SK-N-SH (cell line): ENCODE measurements at regions not wholly inside any gene's neighbourhood (a gene's known extent, or its start where the extent isn't known, plus 50 kb on each side); places are given as distances from the start of the nearest gene placed in this dataset.

Experiments used
- CTCF ChIA-PET: fragments of 300-600, 350-600 bp; formaldehyde crosslinking; extraction: SDS; loops from one replicate; lab custom pipeline; 2021; lab: Yijun Ruan, JAX
- POLR2A ChIA-PET: fragments of 350-600 bp; sonication (Branson Sonifier 250); formaldehyde crosslinking; extraction: SDS; loops from one replicate; lab custom pipeline; 2020; ENCODE audit warnings: antibody characterized with exemption, inconsistent platforms; lab: Yijun Ruan, JAX
- DNase-seq: peaks from one replicate; pipeline ENCODE4 v3.0.0; 2012
- H2AFZ ChIP-seq: fragments of 200-600 bp; sonication (generic); 2 replicates; pipeline ENCODE4 v1.8.1; 2016; ENCODE audit warnings: antibody characterized with exemption, mild to moderate bottlenecking, low read depth
- H3F3A ChIP-seq: fragments of 200-600 bp; sonication (generic); replicated peaks from 2 replicates; pipeline ENCODE3; 2016; ENCODE audit warnings: antibody characterized with exemption, mild to moderate bottlenecking; ENCODE audit not compliant: insufficient read depth
- H3K27ac ChIP-seq, 2 experiments: fragments of 200-500 bp in 1 of 2; fragments of 200-600 bp in 1 of 2; sonication (Bioruptor generic) in 1 of 2; sonication (generic), shearing (Covaris generic) in 1 of 2; 2 replicates each; pipeline versions ENCODE4 v1.5.1 to v1.6.1; 2014 to 2016; ENCODE audit warnings: low read depth in 2 of 2, inconsistent platforms in 1 of 2, low read length in 1 of 2, mild to moderate bottlenecking in 1 of 2, mixed read lengths in 1 of 2
- H3K27me3 ChIP-seq: fragments of 200-600 bp; sonication (generic), shearing (Covaris generic); 2 replicates; pipeline ENCODE4 v1.6.1; 2016; ENCODE audit warnings: mixed run types; ENCODE audit not compliant: insufficient read depth
- H3K36me3 ChIP-seq, 2 experiments: fragments of 200-500 bp in 1 of 2; fragments of 200-600 bp in 1 of 2; sonication (Bioruptor generic) in 1 of 2; sonication (generic) in 1 of 2; replicated peaks in 1 of 2; 2 replicates each; pipeline versions ENCODE3 to v1.5.1; 2014 to 2016; ENCODE audit warnings: low read length in 1 of 2, mild to moderate bottlenecking in 1 of 2; ENCODE audit not compliant: insufficient read depth in 2 of 2, control insufficient read depth in 1 of 2
- H3K4me1 ChIP-seq, 2 experiments: fragments of 200-500 bp in 1 of 2; fragments of 200-600 bp in 1 of 2; sonication (Bioruptor generic) in 1 of 2; sonication (generic), shearing (Covaris generic) in 1 of 2; 2 replicates each; pipeline versions ENCODE4 v1.5.1 to v1.6.1; 2014 to 2016; ENCODE audit warnings: low read depth in 1 of 2, low read length in 1 of 2, mixed run types in 1 of 2; ENCODE audit not compliant: insufficient read depth in 2 of 2, control insufficient read depth in 1 of 2
- H3K4me2 ChIP-seq: fragments of 200-600 bp; sonication (generic), shearing (Covaris generic); 2 replicates; pipeline ENCODE4 v1.6.1; 2017; ENCODE audit warnings: mixed run types
- H3K4me3 ChIP-seq, 2 experiments: fragments of 200-500 bp in 1 of 2; fragments of 200-600 bp in 1 of 2; sonication (Bioruptor generic) in 1 of 2; sonication (generic), shearing (Covaris generic) in 1 of 2; 2 replicates each; pipeline versions ENCODE4 v1.5.1 to v1.8.1; 2014 to 2016; ENCODE audit warnings: low read depth in 2 of 2, inconsistent platforms in 1 of 2, low read length in 1 of 2, mild to moderate bottlenecking in 1 of 2, mixed read lengths in 1 of 2, moderate library complexity in 1 of 2
- H3K79me2 ChIP-seq: fragments of 200-600 bp; sonication (generic); 2 replicates; pipeline ENCODE4 v1.8.1; 2017; ENCODE audit warnings: mild to moderate bottlenecking; ENCODE audit not compliant: insufficient read depth
- H3K9ac ChIP-seq: fragments of 200-600 bp; sonication (generic); 2 replicates; pipeline ENCODE4 v1.6.1; 2017; ENCODE audit warnings: mixed run types
- H3K9me2 ChIP-seq: fragments of 200-600 bp; sonication (generic); 2 replicates; pipeline ENCODE4 v1.6.1; 2017; ENCODE audit warnings: mixed run types
- H3K9me3 ChIP-seq: fragments of 200-600 bp; sonication (generic); 2 replicates; pipeline ENCODE4 v1.6.1; 2017; ENCODE audit warnings: mixed run types, mild to moderate bottlenecking, moderate library complexity
- H4K20me1 ChIP-seq: fragments of 200-600 bp; sonication (generic); 2 replicates; pipeline ENCODE4 v1.6.1; 2017; ENCODE audit warnings: mild to moderate bottlenecking, mixed run types; ENCODE audit not compliant: insufficient read depth
- CHD2 ChIP-seq: fragments of 150-350 bp; IDR thresholded peaks from 2 replicates; pipeline ENCODE4 v1.6.1; 2018; ENCODE audit warnings: low read length; ENCODE audit not compliant: partially characterized antibody
- EP300 ChIP-seq, 2 experiments: IDR thresholded peaks; 2 replicates each; pipeline versions ENCODE4 v1.4.0 to v1.6.1; 2012; ENCODE audit warnings: borderline replicate concordance in 1 of 2, low read depth in 1 of 2, low read length in 1 of 2
- FOXM1 ChIP-seq: IDR thresholded peaks from 2 replicates; pipeline ENCODE4 v1.4.0; 2012; ENCODE audit warnings: low read depth, mild to moderate bottlenecking
- JUND ChIP-seq: IDR thresholded peaks from 2 replicates; pipeline ENCODE4 v1.4.0; 2012
- MEF2A ChIP-seq: IDR thresholded peaks from 2 replicates; pipeline ENCODE4 v1.4.0; 2012; ENCODE audit warnings: low read depth, borderline replicate concordance
- NRF1 ChIP-seq: IDR thresholded peaks from 2 replicates; pipeline ENCODE4 v1.6.1; 2012; ENCODE audit warnings: low read depth, mild to moderate bottlenecking, low read length
- POLR2AphosphoS5 ChIP-seq: IDR thresholded peaks from 2 replicates; pipeline ENCODE4 v1.6.1; 2012; ENCODE audit warnings: low read depth, low read length
- RAD21 ChIP-seq: IDR thresholded peaks from 2 replicates; pipeline ENCODE4 v1.6.1; 2012; ENCODE audit warnings: mild to moderate bottlenecking, low read length
- RCOR1 ChIP-seq: fragments of 150-350 bp; IDR thresholded peaks from 2 replicates; pipeline ENCODE4 v1.6.1; 2017; ENCODE audit warnings: antibody characterized with exemption, low read length
- RXRA ChIP-seq: IDR thresholded peaks from 2 replicates; pipeline ENCODE4 v1.4.0; 2012; ENCODE audit warnings: low read depth, mild to moderate bottlenecking, borderline replicate concordance
- SMC3 ChIP-seq: IDR thresholded peaks from 2 replicates; pipeline ENCODE4 v1.6.1; 2012; ENCODE audit warnings: low read depth, low read length, improper control_type of control experiment
- TCF12 ChIP-seq: IDR thresholded peaks from 2 replicates; pipeline ENCODE4 v1.4.0; 2012
- TEAD4 ChIP-seq: IDR thresholded peaks from 2 replicates; pipeline ENCODE4 v1.4.0; 2012; ENCODE audit warnings: mild to moderate bottlenecking, borderline replicate concordance; ENCODE audit not compliant: insufficient read depth
- WGBS: methylation state at CpG from one replicate; pipeline ENCODE4 v1.1.6; 2017; ENCODE audit warnings: low lambda C conversion rate; 5-methylcytosine and 5-hydroxymethylcytosine counted together
- TF ChIP-seq, protein P1 (sequence below): IDR thresholded peaks from 2 replicates; pipeline ENCODE4 v1.4.0; 2012; ENCODE audit warnings: low read depth, borderline replicate concordance
- TF ChIP-seq, protein P2 (sequence below): IDR thresholded peaks from 2 replicates; pipeline ENCODE4 v1.4.0; 2012; ENCODE audit warnings: low read depth, borderline replicate concordance
- TF ChIP-seq, protein P3 (sequence below): IDR thresholded peaks from 2 replicates; pipeline ENCODE4 v1.4.0; 2012; ENCODE audit warnings: low read depth
- TF ChIP-seq, protein P4 (sequence below): fragments of 150-350 bp; IDR thresholded peaks from 2 replicates; pipeline ENCODE4 v1.6.1; 2016; ENCODE audit warnings: mild to moderate bottlenecking, low read depth, low read length
- TF ChIP-seq, protein P5 (sequence below): IDR thresholded peaks from 2 replicates; pipeline ENCODE4 v1.6.1; 2012; ENCODE audit warnings: mild to moderate bottlenecking, low read depth, low read length, moderate library complexity
- TF ChIP-seq, protein P6 (sequence below): fragments of 200-600 bp; sonication (generic); IDR thresholded peaks from 2 replicates; pipeline ENCODE4 v1.6.1; 2017; ENCODE audit warnings: antibody characterized with exemption, mild to moderate bottlenecking, moderate library complexity

DNA sequence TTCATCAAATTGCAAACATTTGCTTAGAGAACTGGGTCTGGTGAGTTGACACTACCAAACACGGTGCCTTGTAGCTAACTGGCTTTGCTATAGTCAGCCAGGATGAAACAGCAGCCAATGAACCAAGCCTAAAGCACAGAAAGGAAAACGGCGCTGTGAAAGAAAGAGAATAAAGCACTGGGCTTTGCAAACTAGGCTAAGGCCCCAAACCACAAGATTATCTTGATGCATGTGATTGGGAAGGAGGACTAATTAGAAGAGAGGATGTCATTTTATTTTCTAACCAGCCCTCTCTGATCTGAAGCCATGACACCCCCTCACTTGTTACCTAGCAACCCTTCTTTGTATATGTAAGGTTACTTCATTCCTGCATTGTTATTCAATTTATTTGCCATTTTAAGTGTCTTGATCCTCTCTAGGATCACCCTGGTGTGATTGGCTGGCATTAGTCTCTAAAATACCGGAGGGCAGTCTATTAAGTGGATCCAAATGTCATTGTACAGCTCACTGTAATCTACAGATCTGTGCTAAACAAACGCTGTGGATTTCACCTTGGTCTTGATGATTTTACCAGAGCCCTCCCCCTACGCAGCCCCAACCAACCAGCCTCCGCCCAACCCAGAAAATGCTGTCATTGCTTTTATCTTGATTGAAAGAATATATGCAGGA lies 395.4 kb upstream of the ACVR2A start:
- Histone ChIP-seq H3K9ac (no peak overlapping the region), H3K27me3 (no peaks in the 10 kb centered on the region), H3F3A (no peaks in the 10 kb centered on the region), H3K4me1 (peaks cover 0 to 2% of the 10 kb centered on the region in 2 experiments; a peak in 2 of 4 replicates), H4K20me1 (no peaks in the 10 kb centered on the region), H3K4me2 (no peak overlapping the region), H3K9me2 (no peaks in the 10 kb centered on the region), H2AFZ (no peak overlapping the region), H3K9me3 (no peaks in the 10 kb centered on the region), H3K4me3 (no peak overlapping the region), H3K36me3 (no peaks in the 10 kb centered on the region), H3K79me2 (no peaks in the 10 kb centered on the region), H3K27ac (no peak overlapping the region)
- TF ChIP-seq MEF2A = no peak
- TF ChIP-seq RAD21 = no peak
- TF ChIP-seq, protein P1, sequence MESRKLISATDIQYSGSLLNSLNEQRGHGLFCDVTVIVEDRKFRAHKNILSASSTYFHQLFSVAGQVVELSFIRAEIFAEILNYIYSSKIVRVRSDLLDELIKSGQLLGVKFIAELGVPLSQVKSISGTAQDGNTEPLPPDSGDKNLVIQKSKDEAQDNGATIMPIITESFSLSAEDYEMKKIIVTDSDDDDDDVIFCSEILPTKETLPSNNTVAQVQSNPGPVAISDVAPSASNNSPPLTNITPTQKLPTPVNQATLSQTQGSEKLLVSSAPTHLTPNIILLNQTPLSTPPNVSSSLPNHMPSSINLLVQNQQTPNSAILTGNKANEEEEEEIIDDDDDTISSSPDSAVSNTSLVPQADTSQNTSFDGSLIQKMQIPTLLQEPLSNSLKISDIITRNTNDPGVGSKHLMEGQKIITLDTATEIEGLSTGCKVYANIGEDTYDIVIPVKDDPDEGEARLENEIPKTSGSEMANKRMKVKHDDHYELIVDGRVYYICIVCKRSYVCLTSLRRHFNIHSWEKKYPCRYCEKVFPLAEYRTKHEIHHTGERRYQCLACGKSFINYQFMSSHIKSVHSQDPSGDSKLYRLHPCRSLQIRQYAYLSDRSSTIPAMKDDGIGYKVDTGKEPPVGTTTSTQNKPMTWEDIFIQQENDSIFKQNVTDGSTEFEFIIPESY = no peak
- TF ChIP-seq, protein P2, sequence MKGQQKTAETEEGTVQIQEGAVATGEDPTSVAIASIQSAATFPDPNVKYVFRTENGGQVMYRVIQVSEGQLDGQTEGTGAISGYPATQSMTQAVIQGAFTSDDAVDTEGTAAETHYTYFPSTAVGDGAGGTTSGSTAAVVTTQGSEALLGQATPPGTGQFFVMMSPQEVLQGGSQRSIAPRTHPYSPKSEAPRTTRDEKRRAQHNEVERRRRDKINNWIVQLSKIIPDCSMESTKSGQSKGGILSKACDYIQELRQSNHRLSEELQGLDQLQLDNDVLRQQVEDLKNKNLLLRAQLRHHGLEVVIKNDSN = no peak
- TF ChIP-seq, protein P3, sequence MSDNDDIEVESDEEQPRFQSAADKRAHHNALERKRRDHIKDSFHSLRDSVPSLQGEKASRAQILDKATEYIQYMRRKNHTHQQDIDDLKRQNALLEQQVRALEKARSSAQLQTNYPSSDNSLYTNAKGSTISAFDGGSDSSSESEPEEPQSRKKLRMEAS = no peak
- TF ChIP-seq, protein P4, sequence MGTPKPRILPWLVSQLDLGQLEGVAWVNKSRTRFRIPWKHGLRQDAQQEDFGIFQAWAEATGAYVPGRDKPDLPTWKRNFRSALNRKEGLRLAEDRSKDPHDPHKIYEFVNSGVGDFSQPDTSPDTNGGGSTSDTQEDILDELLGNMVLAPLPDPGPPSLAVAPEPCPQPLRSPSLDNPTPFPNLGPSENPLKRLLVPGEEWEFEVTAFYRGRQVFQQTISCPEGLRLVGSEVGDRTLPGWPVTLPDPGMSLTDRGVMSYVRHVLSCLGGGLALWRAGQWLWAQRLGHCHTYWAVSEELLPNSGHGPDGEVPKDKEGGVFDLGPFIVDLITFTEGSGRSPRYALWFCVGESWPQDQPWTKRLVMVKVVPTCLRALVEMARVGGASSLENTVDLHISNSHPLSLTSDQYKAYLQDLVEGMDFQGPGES = no peak
- no peak for TF ChIP-seq JUND
- TF ChIP-seq TCF12 = no peak
- TF ChIP-seq RXRA = no peak
- TF ChIP-seq FOXM1 = no peak
- TF ChIP-seq SMC3 = no peak
- TF ChIP-seq, protein P5, sequence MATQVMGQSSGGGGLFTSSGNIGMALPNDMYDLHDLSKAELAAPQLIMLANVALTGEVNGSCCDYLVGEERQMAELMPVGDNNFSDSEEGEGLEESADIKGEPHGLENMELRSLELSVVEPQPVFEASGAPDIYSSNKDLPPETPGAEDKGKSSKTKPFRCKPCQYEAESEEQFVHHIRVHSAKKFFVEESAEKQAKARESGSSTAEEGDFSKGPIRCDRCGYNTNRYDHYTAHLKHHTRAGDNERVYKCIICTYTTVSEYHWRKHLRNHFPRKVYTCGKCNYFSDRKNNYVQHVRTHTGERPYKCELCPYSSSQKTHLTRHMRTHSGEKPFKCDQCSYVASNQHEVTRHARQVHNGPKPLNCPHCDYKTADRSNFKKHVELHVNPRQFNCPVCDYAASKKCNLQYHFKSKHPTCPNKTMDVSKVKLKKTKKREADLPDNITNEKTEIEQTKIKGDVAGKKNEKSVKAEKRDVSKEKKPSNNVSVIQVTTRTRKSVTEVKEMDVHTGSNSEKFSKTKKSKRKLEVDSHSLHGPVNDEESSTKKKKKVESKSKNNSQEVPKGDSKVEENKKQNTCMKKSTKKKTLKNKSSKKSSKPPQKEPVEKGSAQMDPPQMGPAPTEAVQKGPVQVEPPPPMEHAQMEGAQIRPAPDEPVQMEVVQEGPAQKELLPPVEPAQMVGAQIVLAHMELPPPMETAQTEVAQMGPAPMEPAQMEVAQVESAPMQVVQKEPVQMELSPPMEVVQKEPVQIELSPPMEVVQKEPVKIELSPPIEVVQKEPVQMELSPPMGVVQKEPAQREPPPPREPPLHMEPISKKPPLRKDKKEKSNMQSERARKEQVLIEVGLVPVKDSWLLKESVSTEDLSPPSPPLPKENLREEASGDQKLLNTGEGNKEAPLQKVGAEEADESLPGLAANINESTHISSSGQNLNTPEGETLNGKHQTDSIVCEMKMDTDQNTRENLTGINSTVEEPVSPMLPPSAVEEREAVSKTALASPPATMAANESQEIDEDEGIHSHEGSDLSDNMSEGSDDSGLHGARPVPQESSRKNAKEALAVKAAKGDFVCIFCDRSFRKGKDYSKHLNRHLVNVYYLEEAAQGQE = no peak
- no peak for TF ChIP-seq NRF1
- no peak for TF ChIP-seq CHD2
- TF ChIP-seq TEAD4 = no peak
- no peak for TF ChIP-seq POLR2AphosphoS5
- TF ChIP-seq EP300 (IDR thresholded peaks at IDR 0.05; ENCODE audit: borderline replicate concordance in 1 of 2, low read depth in 1 of 2, low read length in 1 of 2) = no peak
- TF ChIP-seq, protein P6, sequence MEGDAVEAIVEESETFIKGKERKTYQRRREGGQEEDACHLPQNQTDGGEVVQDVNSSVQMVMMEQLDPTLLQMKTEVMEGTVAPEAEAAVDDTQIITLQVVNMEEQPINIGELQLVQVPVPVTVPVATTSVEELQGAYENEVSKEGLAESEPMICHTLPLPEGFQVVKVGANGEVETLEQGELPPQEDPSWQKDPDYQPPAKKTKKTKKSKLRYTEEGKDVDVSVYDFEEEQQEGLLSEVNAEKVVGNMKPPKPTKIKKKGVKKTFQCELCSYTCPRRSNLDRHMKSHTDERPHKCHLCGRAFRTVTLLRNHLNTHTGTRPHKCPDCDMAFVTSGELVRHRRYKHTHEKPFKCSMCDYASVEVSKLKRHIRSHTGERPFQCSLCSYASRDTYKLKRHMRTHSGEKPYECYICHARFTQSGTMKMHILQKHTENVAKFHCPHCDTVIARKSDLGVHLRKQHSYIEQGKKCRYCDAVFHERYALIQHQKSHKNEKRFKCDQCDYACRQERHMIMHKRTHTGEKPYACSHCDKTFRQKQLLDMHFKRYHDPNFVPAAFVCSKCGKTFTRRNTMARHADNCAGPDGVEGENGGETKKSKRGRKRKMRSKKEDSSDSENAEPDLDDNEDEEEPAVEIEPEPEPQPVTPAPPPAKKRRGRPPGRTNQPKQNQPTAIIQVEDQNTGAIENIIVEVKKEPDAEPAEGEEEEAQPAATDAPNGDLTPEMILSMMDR = no peak
- TF ChIP-seq RCOR1 = no peak
- WGBS = 4% methylated on average over 7 of the region's 7 CpGs
- peak; percentile 3 for DNase-seq
- ChIA-PET CTCF (interaction anchor here (1.9 kb wide), 1 partner anchor 461 kb away, joined by 4 read pairs; no protein-coding TSS in a partner anchor), POLR2A (no interaction called here)
